HL-60 (cell line): ENCODE measurements at regions not wholly inside any gene's neighbourhood (a gene's known extent, or its start where the extent isn't known, plus 50 kb on each side); places are given as distances from the start of the nearest gene placed in this dataset.

Experiments
- DNase-seq, 2 experiments: peaks; one replicate each; pipeline ENCODE4 v3.0.0-alpha.2; 2010 to 2020; ENCODE audit warnings: low read depth in 1 of 2, low spot score in 1 of 2
- H3K27ac ChIP-seq: fragments of 250-450 bp; sonication (Bioruptor Pico); replicated peaks from 2 replicates; pipeline ENCODE4 v1.5.1; 2020; ENCODE audit warnings: mild to moderate bottlenecking, moderate library complexity
- H3K27me3 ChIP-seq: fragments of 250-450 bp; sonication (Bioruptor Pico); 2 replicates; pipeline ENCODE4 v1.5.1; 2021; ENCODE audit warnings: mild to moderate bottlenecking, moderate library complexity; ENCODE audit not compliant: insufficient read depth, poor library complexity, severe bottlenecking
- H3K4me3 ChIP-seq: replicated peaks from 2 replicates; pipeline ENCODE4 v1.5.1; 2011; ENCODE audit warnings: mild to moderate bottlenecking, control low read depth, low read length; ENCODE audit not compliant: insufficient read depth
- CTCF ChIP-seq: IDR thresholded peaks from one replicate; pipeline ENCODE4 v1.5.1; 2011; ENCODE audit warnings: low read length, control low read depth, inconsistent platforms; ENCODE audit not compliant: insufficient read depth
- GABPA ChIP-seq: IDR thresholded peaks from 2 replicates; pipeline ENCODE4 v1.6.1; 2012; ENCODE audit warnings: low read depth
- POLR2AphosphoS5 ChIP-seq: IDR thresholded peaks from 2 replicates; pipeline ENCODE4 v1.6.1; 2012; ENCODE audit warnings: low read depth
- REST ChIP-seq: IDR thresholded peaks from 2 replicates; pipeline ENCODE4 v1.6.1; 2012; ENCODE audit warnings: low read depth; ENCODE audit not compliant: insufficient replicate concordance
- SPI1 ChIP-seq: IDR thresholded peaks from 2 replicates; pipeline ENCODE4 v1.6.1; 2012; ENCODE audit warnings: low read depth, mild to moderate bottlenecking, borderline replicate concordance

- no peak for DNase-seq
- no peaks in the 10 kb centered on the region for H3K27me3 ChIP-seq
- H3K4me3 ChIP-seq, result no peak overlapping the region
- no peak overlapping the region for H3K27ac ChIP-seq
- TF ChIP-seq CTCF (no peak), GABPA (no peak), SPI1 (no peak), POLR2AphosphoS5 (no peak), REST (no peak)
These were observed 58.4 kb upstream of the ABCB5 start for GRCh38 chr7:20557116-20557515.

- Histone ChIP-seq H3K4me3 (no peak overlapping the region), H3K27me3 (no peaks in the 10 kb centered on the region), H3K27ac (no peak overlapping the region)
- DNase-seq, result no peak
- no peak for TF ChIP-seq CTCF
- TF ChIP-seq GABPA, result no peak
- no peak for TF ChIP-seq SPI1
- no peak for TF ChIP-seq REST
- TF ChIP-seq POLR2AphosphoS5, result no peak
These were observed 56.3 kb upstream of the ABCB5 start for GRCh38 chr7:20558963-20559716.

- H3K27ac ChIP-seq, result no peak overlapping the region
- TF ChIP-seq CTCF (no peak), GABPA (no peak), REST (no peak), POLR2AphosphoS5 (no peak)
- no peak overlapping the region for H3K4me3 ChIP-seq
- H3K27me3 ChIP-seq, result no peaks in the 10 kb centered on the region
- no peak for DNase-seq
These were observed 55.6 kb upstream of the ABCB5 start for GRCh38 chr7:20559883-20560282.
